ENCODE measurements at regions not wholly inside any gene's neighbourhood (a gene's known extent, or its start where the extent isn't known, plus 50 kb on each side); places are given as distances from the start of the nearest gene placed in this dataset.

- no peaks in the 10 kb centered on the region for H3K9me3 ChIP-seq
- no peaks in the 10 kb centered on the region for H4K20me1 ChIP-seq
- no peaks in the 10 kb centered on the region for H3K36me3 ChIP-seq
- TF ChIP-seq Cebpa-rat (IDR thresholded peaks at IDR 0.05): no peak
- H3K27ac ChIP-seq: no peak overlapping the region
- no peak overlapping the region for H3K4me3 ChIP-seq
- no peak overlapping the region for H3K4me2 ChIP-seq
- no peaks in the 10 kb centered on the region for H3K27me3 ChIP-seq
- peaks cover 40% of the 10 kb centered on the region for H3K4me1 ChIP-seq
- no peak overlapping the region for H3K9ac ChIP-seq
Observed at GRCh38 chr2:21279525-21279924, 155.8 kb downstream of the TDRD15 start.

GRCh38 chr2:21280793-21281192, 157.0 kb downstream of the TDRD15 start:
- H3K9me3 ChIP-seq: no peaks in the 10 kb centered on the region
- no peaks in the 10 kb centered on the region for H3K36me3 ChIP-seq
- no peak overlapping the region for H3K9ac ChIP-seq
- no peaks in the 10 kb centered on the region for H4K20me1 ChIP-seq
- H3K27me3 ChIP-seq: no peaks in the 10 kb centered on the region
- H3K4me2 ChIP-seq: no peak overlapping the region
- peaks cover 28% of the 10 kb centered on the region for H3K4me1 ChIP-seq
- no peak overlapping the region for H3K27ac ChIP-seq
- H3K4me3 ChIP-seq: no peak overlapping the region
- TF ChIP-seq Cebpa-rat (IDR thresholded peaks at IDR 0.05): no peak

GRCh38 chr2:21281384-21281783, 157.6 kb downstream of the TDRD15 start:
- H3K27ac ChIP-seq: no peak overlapping the region
- TF ChIP-seq Cebpa-rat (IDR thresholded peaks at IDR 0.05): no peak
- no peaks in the 10 kb centered on the region for H3K27me3 ChIP-seq

GRCh38 chr2:21281791-21282514, 158.2 kb downstream of the TDRD15 start:
- H4K20me1 ChIP-seq: no peaks in the 10 kb centered on the region
- TF ChIP-seq Cebpa-rat (IDR thresholded peaks at IDR 0.05): no peak
- no peak overlapping the region for H3K4me2 ChIP-seq
- no peaks in the 10 kb centered on the region for H3K27me3 ChIP-seq
- H3K9me3 ChIP-seq: no peaks in the 10 kb centered on the region
- H3K9ac ChIP-seq: no peak overlapping the region
- H3K4me1 ChIP-seq: peaks cover 16% of the 10 kb centered on the region
- H3K36me3 ChIP-seq: no peaks in the 10 kb centered on the region
- no peak overlapping the region for H3K4me3 ChIP-seq
- H3K27ac ChIP-seq: no peak overlapping the region

More at GRCh38 chr2:21281384-21281783, 157.6 kb downstream of the TDRD15 start:
- no peaks in the 10 kb centered on the region for H4K20me1 ChIP-seq
- H3K9ac ChIP-seq: no peak overlapping the region
- H3K36me3 ChIP-seq: no peaks in the 10 kb centered on the region
- H3K4me2 ChIP-seq: no peak overlapping the region
- H3K9me3 ChIP-seq: no peaks in the 10 kb centered on the region
- H3K4me1 ChIP-seq: peaks cover 22% of the 10 kb centered on the region
- no peak overlapping the region for H3K4me3 ChIP-seq

- Histone ChIP-seq H3K27me3 (no peaks in the 10 kb centered on the region), H4K20me1 (no peaks in the 10 kb centered on the region), H3K4me2 (no peak overlapping the region), H3K4me1 (peaks cover 11% of the 10 kb centered on the region), H3K36me3 (no peaks in the 10 kb centered on the region), H3K4me3 (no peak overlapping the region), H3K9me3 (no peaks in the 10 kb centered on the region), H3K9ac (no peak overlapping the region), H3K27ac (no peak overlapping the region)
- no peak for TF ChIP-seq Cebpa-rat (IDR thresholded peaks at IDR 0.05)
Observed at GRCh38 chr2:21282515-21282898, 158.7 kb downstream of the TDRD15 start.

- Histone ChIP-seq H3K36me3 (no peaks in the 10 kb centered on the region), H3K27ac (no peak overlapping the region), H3K4me2 (no peak overlapping the region), H4K20me1 (no peaks in the 10 kb centered on the region), H3K4me1 (no peaks in the 10 kb centered on the region), H3K4me3 (no peak overlapping the region), H3K27me3 (no peaks in the 10 kb centered on the region), H3K9ac (no peak overlapping the region), H3K9me3 (no peaks in the 10 kb centered on the region)
- TF ChIP-seq Cebpa-rat (IDR thresholded peaks at IDR 0.05): no peak
Observed at GRCh38 chr2:21288299-21288698, 164.5 kb downstream of the TDRD15 start.

- no peak overlapping the region for H3K27ac ChIP-seq
- H3K36me3 ChIP-seq: no peaks in the 10 kb centered on the region
- H3K4me3 ChIP-seq: no peak overlapping the region
- no peak overlapping the region for H3K9ac ChIP-seq
- no peaks in the 10 kb centered on the region for H3K9me3 ChIP-seq
- no peaks in the 10 kb centered on the region for H3K4me1 ChIP-seq
- no peaks in the 10 kb centered on the region for H3K27me3 ChIP-seq
- no peak overlapping the region for H3K4me2 ChIP-seq
- TF ChIP-seq Cebpa-rat (IDR thresholded peaks at IDR 0.05): no peak
- no peaks in the 10 kb centered on the region for H4K20me1 ChIP-seq
Observed at GRCh38 chr2:21288739-21289520, 165.2 kb downstream of the TDRD15 start.

- Histone ChIP-seq H3K9ac (no peak overlapping the region), H3K4me2 (no peak overlapping the region), H3K27me3 (no peaks in the 10 kb centered on the region), H3K9me3 (no peaks in the 10 kb centered on the region), H3K4me3 (no peak overlapping the region), H3K4me1 (no peaks in the 10 kb centered on the region), H3K27ac (no peak overlapping the region), H3K36me3 (no peaks in the 10 kb centered on the region), H4K20me1 (no peaks in the 10 kb centered on the region)
- TF ChIP-seq Cebpa-rat (IDR thresholded peaks at IDR 0.05): no peak
Observed at GRCh38 chr2:21289551-21289950, 165.8 kb downstream of the TDRD15 start.

- H3K4me1 ChIP-seq: no peaks in the 10 kb centered on the region
- H3K36me3 ChIP-seq: no peaks in the 10 kb centered on the region
- H3K4me3 ChIP-seq: no peak overlapping the region
- no peak for TF ChIP-seq Cebpa-rat (IDR thresholded peaks at IDR 0.05)
- H4K20me1 ChIP-seq: no peaks in the 10 kb centered on the region
- no peaks in the 10 kb centered on the region for H3K27me3 ChIP-seq
- no peak overlapping the region for H3K9ac ChIP-seq
- no peak overlapping the region for H3K27ac ChIP-seq
- no peak overlapping the region for H3K4me2 ChIP-seq
- no peaks in the 10 kb centered on the region for H3K9me3 ChIP-seq
Observed at GRCh38 chr2:21289989-21290388, 166.2 kb downstream of the TDRD15 start.

- H3K9me3 ChIP-seq: no peaks in the 10 kb centered on the region
- H3K36me3 ChIP-seq: no peaks in the 10 kb centered on the region
- H4K20me1 ChIP-seq: no peaks in the 10 kb centered on the region
- H3K27ac ChIP-seq: no peak overlapping the region
- H3K4me3 ChIP-seq: no peak overlapping the region
- H3K4me2 ChIP-seq: no peak overlapping the region
- H3K9ac ChIP-seq: no peak overlapping the region
- TF ChIP-seq Cebpa-rat (IDR thresholded peaks at IDR 0.05): no peak
- no peaks in the 10 kb centered on the region for H3K4me1 ChIP-seq
- no peaks in the 10 kb centered on the region for H3K27me3 ChIP-seq
Observed at GRCh38 chr2:21291426-21291825, 167.7 kb downstream of the TDRD15 start.

All from BLaER1 (cell line).